Natural killer cell (primary cell): ENCODE measurements at regions not wholly inside any gene's neighbourhood (a gene's known extent, or its start where the extent isn't known, plus 50 kb on each side); places are given as distances from the start of the nearest gene placed in this dataset.

Experiments
- ATAC-seq, 3 donors: fragments of 150-1000 bp in 2 of 3; fragments of 200-7000 bp in 1 of 3; cut with Tn5 transposase; 1 replicate in 1 of 3; 2 replicates in 2 of 3; pipeline ENCODE4 v1.10.0; 2021; ENCODE audit warnings: mild to moderate bottlenecking in 2 of 3, moderate library complexity in 2 of 3
- DNase-seq, 2 donors: peaks; one replicate each; pipeline versions ENCODE4 v3.0.0 to v3.0.0-alpha.2; 2013 to 2021; ENCODE audit warnings: mixed read lengths in 1 of 2
- H3K27ac ChIP-seq: one replicate; pipeline ENCODE4 v1.5.1; 2013; ENCODE audit warnings: mild to moderate bottlenecking, low read length
- H3K27me3 ChIP-seq: one replicate; pipeline ENCODE4 v1.6.1; 2013; ENCODE audit warnings: low read length; ENCODE audit not compliant: control insufficient read depth, insufficient read depth
- H3K36me3 ChIP-seq: one replicate; pipeline ENCODE4 v1.6.1; 2013; ENCODE audit warnings: low read length; ENCODE audit not compliant: control insufficient read depth, insufficient read depth
- H3K4me1 ChIP-seq: one replicate; pipeline ENCODE4 v1.6.1; 2013; ENCODE audit warnings: low read length; ENCODE audit not compliant: control insufficient read depth, insufficient read depth
- H3K4me3 ChIP-seq: one replicate; pipeline ENCODE4 v1.5.1; 2013; ENCODE audit warnings: low read length
- H3K9me3 ChIP-seq: one replicate; pipeline ENCODE4 v1.6.1; 2013; ENCODE audit warnings: low read length; ENCODE audit not compliant: control insufficient read depth, insufficient read depth
- H3K27ac Mint-ChIP-seq, 2 donors: one replicate each; pipeline ENCODE4 v1.8.0; 2022; ENCODE audit warnings: mild to moderate bottlenecking in 2 of 2, mixed read lengths in 2 of 2, moderate library complexity in 1 of 2
- H3K27me3 Mint-ChIP-seq, 2 donors: one replicate each; pipeline ENCODE4 v1.8.0; 2022; ENCODE audit warnings: low read depth in 2 of 2, mixed read lengths in 2 of 2
- H3K36me3 Mint-ChIP-seq: one replicate; pipeline ENCODE4 v1.8.0; 2022; ENCODE audit warnings: mixed read lengths
- H3K4me1 Mint-ChIP-seq, 2 donors: one replicate each; pipeline ENCODE4 v1.8.0; 2022; ENCODE audit warnings: mixed read lengths in 2 of 2
- H3K4me3 Mint-ChIP-seq: one replicate; pipeline ENCODE4 v1.8.0; 2022; ENCODE audit warnings: mild to moderate bottlenecking, moderate library complexity, mixed read lengths
- H3K9me3 Mint-ChIP-seq, 2 donors: one replicate each; pipeline ENCODE4 v1.8.0; 2022; ENCODE audit warnings: mixed read lengths in 2 of 2
- WGBS: methylation state at CpG from one replicate; pipeline ENCODE4 v1.1.7; 2013; ENCODE audit warnings: missing lambda C conversion rate; ENCODE audit not compliant: insufficient coverage; 5-methylcytosine and 5-hydroxymethylcytosine counted together
- intact Hi-C: fragments of 100-400 bp; cut with micrococcal nuclease; formaldehyde crosslinking; loops from one replicate; pipeline ENCODE4 v1.14.2; 2022
- TF ChIP-seq, protein P1 (sequence below): fragments of 200-600 bp; IDR thresholded peaks from one replicate; pipeline ENCODE4 v1.8.0; 2022; ENCODE audit warnings: antibody characterized with exemption

DNA sequence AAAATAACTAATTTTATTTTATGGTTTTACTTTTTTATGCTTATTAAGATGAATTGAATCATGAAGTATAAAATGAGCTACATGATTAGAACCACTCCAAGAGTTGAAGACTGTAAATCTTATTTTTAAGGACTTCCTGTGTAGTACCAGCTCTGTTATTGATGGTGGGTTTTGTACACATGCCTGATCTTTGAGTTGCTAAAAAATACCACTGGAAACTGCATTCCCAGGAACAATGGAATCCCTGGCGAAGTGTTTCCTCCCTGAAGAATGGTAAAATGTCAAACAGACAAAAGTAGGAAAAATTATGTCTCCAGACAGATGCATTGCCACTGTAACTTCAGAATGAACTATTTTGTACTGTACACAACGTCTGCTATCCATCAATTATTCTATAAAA is 935.4 kb upstream of the TENM3 start:
- DNase-seq (no peak), ATAC-seq (no peak)
- H3K4me3 Mint-ChIP-seq, result no peak overlapping the region
- H3K9me3 Mint-ChIP-seq, result no peaks in the 10 kb centered on the region
- H3K4me1 Mint-ChIP-seq, result no peaks in the 10 kb centered on the region
- Histone ChIP-seq H3K27me3 (no peaks in the 10 kb centered on the region), H3K9me3 (no peaks in the 10 kb centered on the region), H3K4me1 (no peaks in the 10 kb centered on the region), H3K36me3 (no peaks in the 10 kb centered on the region), H3K4me3 (no peak overlapping the region), H3K27ac (no peak overlapping the region)
- 81% methylated on average over 2 of the region's 2 CpGs for WGBS
- TF ChIP-seq, protein P1, sequence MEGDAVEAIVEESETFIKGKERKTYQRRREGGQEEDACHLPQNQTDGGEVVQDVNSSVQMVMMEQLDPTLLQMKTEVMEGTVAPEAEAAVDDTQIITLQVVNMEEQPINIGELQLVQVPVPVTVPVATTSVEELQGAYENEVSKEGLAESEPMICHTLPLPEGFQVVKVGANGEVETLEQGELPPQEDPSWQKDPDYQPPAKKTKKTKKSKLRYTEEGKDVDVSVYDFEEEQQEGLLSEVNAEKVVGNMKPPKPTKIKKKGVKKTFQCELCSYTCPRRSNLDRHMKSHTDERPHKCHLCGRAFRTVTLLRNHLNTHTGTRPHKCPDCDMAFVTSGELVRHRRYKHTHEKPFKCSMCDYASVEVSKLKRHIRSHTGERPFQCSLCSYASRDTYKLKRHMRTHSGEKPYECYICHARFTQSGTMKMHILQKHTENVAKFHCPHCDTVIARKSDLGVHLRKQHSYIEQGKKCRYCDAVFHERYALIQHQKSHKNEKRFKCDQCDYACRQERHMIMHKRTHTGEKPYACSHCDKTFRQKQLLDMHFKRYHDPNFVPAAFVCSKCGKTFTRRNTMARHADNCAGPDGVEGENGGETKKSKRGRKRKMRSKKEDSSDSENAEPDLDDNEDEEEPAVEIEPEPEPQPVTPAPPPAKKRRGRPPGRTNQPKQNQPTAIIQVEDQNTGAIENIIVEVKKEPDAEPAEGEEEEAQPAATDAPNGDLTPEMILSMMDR, result no peak
- H3K27me3 Mint-ChIP-seq, result no peaks in the 10 kb centered on the region
- intact Hi-C loops, result no loop called here
- no peaks in the 10 kb centered on the region for H3K36me3 Mint-ChIP-seq
- H3K27ac Mint-ChIP-seq, result no peak overlapping the region

DNA sequence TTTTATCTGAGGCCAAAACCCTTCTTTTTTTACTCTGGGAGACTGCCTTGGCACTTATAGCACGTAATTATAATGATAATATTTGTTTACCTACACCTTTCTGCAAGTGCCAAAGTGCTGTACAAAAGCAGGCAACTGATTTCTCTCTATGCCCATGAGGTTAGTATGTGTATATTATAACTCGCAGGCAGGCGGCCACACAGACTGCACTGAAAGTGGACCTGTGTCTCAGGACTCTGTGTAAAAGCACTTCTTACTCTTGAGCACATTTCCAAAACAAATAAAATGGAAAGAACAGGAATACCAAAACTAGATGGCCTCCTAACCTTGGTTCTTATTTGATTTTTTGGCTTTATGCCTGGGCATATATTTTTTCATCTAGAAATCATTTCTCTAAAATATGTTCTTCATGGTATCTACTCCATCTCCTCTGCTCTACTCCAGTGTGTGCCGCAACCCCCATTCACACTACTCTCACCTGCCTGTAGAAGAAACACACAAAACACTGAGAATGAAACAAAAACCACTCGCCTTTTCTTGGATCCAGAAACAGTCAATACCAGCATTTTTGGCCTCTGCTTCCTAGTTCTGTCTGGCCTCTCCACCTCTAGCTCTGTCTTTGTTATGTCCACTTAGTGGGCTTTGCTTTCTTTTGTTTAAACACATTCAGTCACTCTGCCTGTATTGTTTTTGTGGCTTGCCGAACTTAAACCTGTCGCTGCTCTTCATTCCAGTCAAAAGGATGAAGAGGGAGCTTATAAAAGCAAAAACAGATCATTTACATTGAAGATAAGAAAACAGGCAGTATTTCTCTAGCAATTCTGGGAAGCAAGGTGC is 934.5 kb upstream of the TENM3 start:
- Mint-ChIP-seq H3K4me1 (no peaks in the 10 kb centered on the region), H3K36me3 (no peaks in the 10 kb centered on the region), H3K27me3 (no peaks in the 10 kb centered on the region), H3K9me3 (no peaks in the 10 kb centered on the region), H3K27ac (no peak overlapping the region), H3K4me3 (no peak overlapping the region)
- no peaks in the 10 kb centered on the region for H3K9me3 ChIP-seq
- 90% methylated on average over 5 of the region's 7 CpGs for WGBS
- no peak overlapping the region for H3K4me3 ChIP-seq
- intact Hi-C loops, result no loop called here
- H3K36me3 ChIP-seq, result no peaks in the 10 kb centered on the region
- TF ChIP-seq, protein P1, result no peak
- DNase-seq (no peak), ATAC-seq (no peak)
- no peaks in the 10 kb centered on the region for H3K27me3 ChIP-seq
- no peaks in the 10 kb centered on the region for H3K4me1 ChIP-seq
- no peak overlapping the region for H3K27ac ChIP-seq

DNA sequence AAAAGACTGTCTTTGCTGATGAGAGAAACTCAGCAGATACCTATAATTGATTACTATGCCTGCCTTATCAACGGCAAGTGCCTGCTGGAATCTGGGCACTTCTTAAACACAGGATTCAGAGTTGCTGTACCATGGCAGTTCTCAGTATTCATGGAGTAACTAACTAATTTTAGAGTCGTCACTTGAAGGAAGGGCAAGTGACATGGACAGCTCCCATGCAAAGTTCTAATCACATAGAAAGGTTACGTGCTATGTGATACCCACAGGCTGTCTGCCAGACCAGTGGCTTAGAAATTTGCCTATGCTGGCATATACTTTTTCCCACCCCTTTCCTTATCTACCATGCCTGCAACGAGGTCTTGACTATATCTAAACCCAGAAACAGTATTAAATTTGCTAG is 931.1 kb upstream of the TENM3 start:
- TF ChIP-seq, protein P1, result no peak
- ATAC-seq, result no peak
- Histone ChIP-seq H3K9me3 (no peaks in the 10 kb centered on the region), H3K27ac (no peak overlapping the region), H3K27me3 (no peaks in the 10 kb centered on the region), H3K36me3 (no peaks in the 10 kb centered on the region), H3K4me3 (no peak overlapping the region), H3K4me1 (no peaks in the 10 kb centered on the region)
- intact Hi-C loops, result no loop called here
- Mint-ChIP-seq H3K9me3 (peaks cover 2 to 4% of the 10 kb centered on the region in 2 donors), H3K4me1 (no peaks in the 10 kb centered on the region), H3K4me3 (no peak overlapping the region), H3K27me3 (no peaks in the 10 kb centered on the region), H3K36me3 (no peaks in the 10 kb centered on the region), H3K27ac (no peak overlapping the region)
- DNase-seq, result no peak
- WGBS, result 94% methylated on average over 3 of the region's 4 CpGs

DNA sequence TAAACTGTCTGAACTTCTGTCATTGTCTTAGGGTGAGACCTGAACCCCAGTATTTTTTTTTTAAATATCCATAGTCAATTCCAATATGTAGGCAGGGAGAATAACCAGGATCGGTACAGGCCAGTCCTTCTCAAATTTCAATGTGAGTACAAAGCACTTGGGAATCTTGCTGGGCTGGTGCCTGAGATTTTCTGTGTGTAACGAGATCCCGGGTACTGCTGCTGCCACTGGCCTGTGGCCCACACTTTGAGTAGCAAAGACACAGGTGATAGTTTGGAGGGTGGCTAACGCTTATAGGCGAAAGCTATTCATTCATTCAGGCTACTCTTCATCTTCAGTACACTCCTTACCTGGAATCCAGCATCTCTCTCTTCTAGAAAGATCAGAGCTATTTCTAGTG is 923.6 kb upstream of the TENM3 start:
- DNase-seq, result no peak
- no peak overlapping the region for H3K27ac Mint-ChIP-seq
- TF ChIP-seq, protein P1, result no peak
- H3K4me3 ChIP-seq, result no peak overlapping the region
- H3K4me1 Mint-ChIP-seq, result no peaks in the 10 kb centered on the region
- intact Hi-C loops, result no loop called here
- peaks cover 3 to 8% of the 10 kb centered on the region in 2 donors for H3K9me3 Mint-ChIP-seq
- no peaks in the 10 kb centered on the region for H3K36me3 ChIP-seq
- no peak for ATAC-seq
- H3K27me3 ChIP-seq, result no peaks in the 10 kb centered on the region
- no peak overlapping the region for H3K4me3 Mint-ChIP-seq
- H3K4me1 ChIP-seq, result no peaks in the 10 kb centered on the region
- no peaks in the 10 kb centered on the region for H3K9me3 ChIP-seq
- H3K36me3 Mint-ChIP-seq, result no peaks in the 10 kb centered on the region
- H3K27me3 Mint-ChIP-seq, result no peaks in the 10 kb centered on the region
- no peak overlapping the region for H3K27ac ChIP-seq
- 90% methylated on average over 5 of the region's 5 CpGs for WGBS
